NT2/D1 (cell line): ENCODE measurements at regions not wholly inside any gene's neighbourhood (a gene's known extent, or its start where the extent isn't known, plus 50 kb on each side); places are given as distances from the start of the nearest gene placed in this dataset.

Experiments
- SUZ12 ChIP-seq: IDR thresholded peaks from 2 replicates; pipeline ENCODE4 v1.6.1; 2011; ENCODE audit not compliant: insufficient read length, insufficient read depth; ENCODE audit errors: extremely low read depth
- YY1 ChIP-seq: IDR thresholded peaks from 2 replicates; pipeline ENCODE4 v1.6.1; 2011; ENCODE audit not compliant: insufficient read length, insufficient read depth
- ZNF274 ChIP-seq: IDR thresholded peaks from 2 replicates; pipeline ENCODE4 v1.6.1; 2011; ENCODE audit warnings: mild to moderate bottlenecking, low read depth, low read length

GRCh38 chr3:6425289-6425820 lies 435.6 kb upstream of the GRM7 start:
- TF ChIP-seq SUZ12 (no peak), YY1 (no peak), ZNF274 (no peak)
